Uterus (tissue), 2 donors: ENCODE measurements at regions not wholly inside any gene's neighbourhood (a gene's known extent, or its start where the extent isn't known, plus 50 kb on each side); places are given as distances from the start of the nearest gene placed in this dataset.

Experiments used
- POLR2A ChIP-seq, 2 donors: fragments of 450-650 bp; IDR thresholded peaks; one replicate each; pipeline ENCODE4 v1.6.1; 2016; ENCODE audit warnings: antibody characterized with exemption in 2 of 2, mild to moderate bottlenecking in 1 of 2, moderate library complexity in 1 of 2
- TF ChIP-seq, protein P1 (sequence below), 4 experiments: fragments of 200-600 bp in 2 of 4; fragments of 450-650 bp in 2 of 4; sonication (generic) in 2 of 4; IDR thresholded peaks; one replicate each; pipeline ENCODE4 v1.5.1; 2016 to 2019; ENCODE audit warnings: antibody characterized with exemption in 4 of 4, mild to moderate bottlenecking in 2 of 4, moderate library complexity in 1 of 4

DNA sequence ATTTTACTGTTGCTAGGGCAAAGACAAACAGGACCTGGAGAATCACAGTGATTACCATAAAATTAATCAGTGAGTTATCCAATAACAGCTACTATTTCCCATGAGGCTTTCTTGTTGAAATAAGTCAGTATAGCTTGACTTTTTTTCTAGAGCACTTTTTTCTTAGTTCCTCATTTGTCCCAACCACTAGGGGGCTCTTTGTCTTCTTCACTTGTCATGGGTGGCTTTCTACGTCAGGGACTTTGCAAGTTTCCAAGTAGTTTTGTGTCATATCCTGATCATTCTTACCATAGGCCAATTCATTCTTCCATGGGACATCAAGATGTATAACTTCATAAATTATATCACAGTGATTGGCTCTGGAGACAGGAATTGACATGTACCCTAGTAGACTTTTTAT lies 1019.6 kb upstream of the PIK3C3 start:
- TF ChIP-seq, protein P1, sequence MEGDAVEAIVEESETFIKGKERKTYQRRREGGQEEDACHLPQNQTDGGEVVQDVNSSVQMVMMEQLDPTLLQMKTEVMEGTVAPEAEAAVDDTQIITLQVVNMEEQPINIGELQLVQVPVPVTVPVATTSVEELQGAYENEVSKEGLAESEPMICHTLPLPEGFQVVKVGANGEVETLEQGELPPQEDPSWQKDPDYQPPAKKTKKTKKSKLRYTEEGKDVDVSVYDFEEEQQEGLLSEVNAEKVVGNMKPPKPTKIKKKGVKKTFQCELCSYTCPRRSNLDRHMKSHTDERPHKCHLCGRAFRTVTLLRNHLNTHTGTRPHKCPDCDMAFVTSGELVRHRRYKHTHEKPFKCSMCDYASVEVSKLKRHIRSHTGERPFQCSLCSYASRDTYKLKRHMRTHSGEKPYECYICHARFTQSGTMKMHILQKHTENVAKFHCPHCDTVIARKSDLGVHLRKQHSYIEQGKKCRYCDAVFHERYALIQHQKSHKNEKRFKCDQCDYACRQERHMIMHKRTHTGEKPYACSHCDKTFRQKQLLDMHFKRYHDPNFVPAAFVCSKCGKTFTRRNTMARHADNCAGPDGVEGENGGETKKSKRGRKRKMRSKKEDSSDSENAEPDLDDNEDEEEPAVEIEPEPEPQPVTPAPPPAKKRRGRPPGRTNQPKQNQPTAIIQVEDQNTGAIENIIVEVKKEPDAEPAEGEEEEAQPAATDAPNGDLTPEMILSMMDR (IDR thresholded peaks at IDR 0.05), result no peak
- TF ChIP-seq POLR2A (IDR thresholded peaks at IDR 0.05), result no peak
